ENCODE measurements at regions not wholly inside any gene's neighbourhood (a gene's known extent, or its start where the extent isn't known, plus 50 kb on each side); places are given as distances from the start of the nearest gene placed in this dataset.
"Not testable (repeated sequence)": the region's sequence is repeated elsewhere in the genome, so short reads cannot be mapped to it uniquely, and the experiment has no call there.

DNA sequence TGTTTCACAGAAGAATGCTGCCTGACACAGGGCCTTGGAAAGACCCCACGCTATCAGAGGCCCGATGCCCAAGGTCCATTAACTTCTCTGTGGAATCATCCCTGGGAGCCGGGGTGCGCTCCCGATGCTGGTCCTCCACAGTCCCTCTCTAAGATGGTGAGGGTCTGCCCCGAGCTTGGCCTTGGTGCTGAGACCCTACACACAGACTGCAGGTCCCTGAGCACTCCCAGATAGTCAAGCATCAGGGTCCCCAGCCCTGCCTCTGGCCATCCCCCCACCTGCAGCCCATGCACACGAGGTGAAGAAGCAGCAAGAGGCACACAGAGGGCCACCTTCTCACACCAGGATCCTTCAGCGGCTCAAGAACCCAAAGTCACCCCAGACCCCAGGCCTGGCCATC lies 263.3 kb downstream of the MYCN start:
- DNase-seq (ENCODE audit: low read depth) = no peak

DNA sequence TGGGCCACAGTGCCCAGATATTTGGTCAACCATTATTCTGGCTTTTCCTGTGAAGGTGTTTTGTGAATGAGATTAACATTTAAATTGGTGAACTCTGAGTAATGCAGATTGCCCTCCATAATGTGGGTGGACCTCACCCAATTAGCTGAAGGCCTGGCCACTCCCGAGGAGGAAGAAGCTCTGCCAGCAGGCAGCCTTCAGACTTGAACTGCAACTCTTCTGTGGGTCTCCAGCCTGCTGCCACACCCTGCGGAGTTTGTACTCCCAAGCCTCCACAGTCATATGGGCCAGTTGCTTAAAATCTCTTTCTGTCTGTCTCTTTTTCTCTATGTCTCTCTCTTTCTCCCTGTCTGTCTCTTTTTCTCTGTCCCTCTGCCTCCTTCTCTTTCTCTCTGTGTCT lies 262.7 kb downstream of the MYCN start:
- no peak for DNase-seq (ENCODE audit: low read depth)

DNA sequence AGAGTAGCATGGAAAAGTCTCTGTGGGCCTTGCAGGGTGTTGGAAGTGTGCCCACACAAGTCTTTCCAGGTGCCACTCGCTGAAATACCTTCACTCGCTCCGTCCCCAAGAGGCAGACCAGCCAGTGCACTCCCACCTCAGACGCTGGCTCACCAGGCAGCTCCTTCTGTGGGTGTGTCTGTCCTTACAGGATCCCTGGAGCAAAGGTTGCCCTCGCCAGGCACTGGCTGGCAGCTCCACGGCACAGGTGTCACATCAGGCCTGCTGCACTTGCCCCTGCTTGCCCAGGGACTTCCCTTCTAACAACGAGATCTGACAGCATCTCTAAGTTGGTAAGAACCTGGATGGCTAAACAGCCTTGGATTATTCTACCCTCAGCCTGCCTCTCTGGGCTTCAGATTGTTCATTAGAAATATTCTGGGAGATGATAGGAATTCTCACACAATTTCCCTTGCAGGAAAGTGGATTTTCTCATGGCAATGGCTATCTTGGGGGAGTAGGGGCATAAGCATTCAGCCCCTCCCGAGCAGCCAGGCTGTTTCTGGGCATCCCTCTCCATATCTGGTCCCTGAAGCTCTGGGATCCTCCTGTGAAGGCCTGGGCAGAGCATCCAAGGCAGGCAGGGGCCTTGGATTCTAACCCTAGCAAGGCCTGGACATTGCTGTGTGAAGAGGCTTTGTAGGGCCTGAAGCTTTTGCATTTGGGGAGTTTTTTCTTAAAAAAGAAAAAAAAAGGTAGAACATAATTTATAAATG lies 262.1 kb downstream of the MYCN start:
- DNase-seq (ENCODE audit: low read depth) = no peak

DNA sequence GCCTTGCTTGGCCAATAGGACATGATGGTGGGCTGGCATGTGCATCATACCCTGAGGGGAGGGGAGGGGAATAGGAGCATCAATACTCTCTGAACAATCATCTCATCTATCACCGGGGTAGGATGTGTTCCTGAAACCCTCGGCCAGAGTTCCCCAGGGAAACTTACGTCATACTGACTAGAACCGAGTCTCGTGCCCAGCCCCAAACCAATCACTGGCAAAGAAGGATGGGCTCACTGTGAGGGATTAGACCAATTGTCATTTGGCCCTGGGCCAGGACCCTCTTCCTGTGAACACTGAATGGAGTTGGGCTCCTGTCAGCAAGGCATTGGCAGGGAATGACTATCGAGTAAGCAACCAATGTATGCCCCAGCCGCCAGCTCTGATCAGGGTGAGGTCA lies 261.5 kb downstream of the MYCN start:
- DNase-seq (ENCODE audit: low read depth) = no peak

DNA sequence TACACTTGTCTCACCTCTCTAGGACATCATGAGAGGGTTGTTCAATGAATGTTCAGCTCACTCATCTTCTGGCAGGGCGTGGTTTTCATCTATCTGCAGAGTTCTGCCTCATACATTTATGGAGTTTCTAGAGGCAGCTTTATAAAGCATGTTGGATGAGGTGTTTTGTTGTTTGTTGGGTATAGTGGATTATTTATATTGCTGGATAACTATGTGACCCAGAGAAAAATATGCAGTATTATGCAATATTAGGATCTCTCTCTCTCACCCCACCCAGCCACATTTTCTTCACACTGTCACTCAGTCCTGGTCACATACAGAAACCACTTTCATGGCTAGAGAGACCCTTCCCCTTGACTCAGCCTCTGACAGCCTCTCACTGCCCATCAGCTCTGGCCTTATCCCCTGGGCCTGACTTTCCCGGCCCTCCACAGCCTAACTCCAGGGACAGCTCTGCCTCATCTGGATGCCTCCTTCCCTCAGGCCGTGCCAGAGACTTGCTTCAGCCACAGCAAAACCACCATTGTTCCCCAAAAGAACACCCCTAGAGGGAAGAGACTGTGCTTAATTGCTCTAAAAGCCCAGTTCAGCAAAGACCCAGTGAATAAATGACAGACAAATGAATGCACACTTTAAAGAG lies 260.3 kb downstream of the MYCN start:
- DNase-seq (ENCODE audit: low read depth) = no peak

DNA sequence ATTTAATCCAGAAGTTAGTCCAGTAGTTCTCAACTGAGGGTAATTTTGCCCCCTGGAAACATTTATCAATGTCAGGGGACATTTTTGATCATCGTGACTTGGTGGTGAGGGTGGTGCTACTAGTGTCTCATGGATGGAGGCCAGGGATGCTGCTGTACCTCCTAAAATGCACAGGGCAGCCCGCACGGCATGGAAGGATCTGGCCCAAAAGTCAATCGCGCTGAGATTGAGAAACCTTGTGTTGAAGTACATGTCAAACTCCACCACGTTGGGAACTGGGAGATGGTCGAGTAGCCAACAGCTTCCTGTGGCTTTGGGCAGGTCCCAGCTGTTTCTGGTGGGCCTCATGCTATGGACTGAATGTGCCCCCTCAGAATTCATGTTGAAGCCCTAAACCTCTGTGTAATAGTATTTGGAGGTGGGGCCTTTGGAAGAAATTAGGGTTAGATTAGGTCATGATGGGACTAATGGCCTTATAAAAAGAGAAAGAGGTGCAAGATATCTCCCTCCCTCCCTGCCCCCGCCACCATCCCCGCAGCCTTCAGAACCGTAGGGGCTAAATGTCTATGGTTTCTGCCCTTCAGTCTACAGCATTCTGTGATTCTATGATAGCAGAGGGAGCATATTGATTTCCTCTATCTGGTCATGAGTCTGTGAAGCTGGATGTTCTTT lies 259.7 kb downstream of the MYCN start:
- no peak for DNase-seq (ENCODE audit: low read depth)

DNA sequence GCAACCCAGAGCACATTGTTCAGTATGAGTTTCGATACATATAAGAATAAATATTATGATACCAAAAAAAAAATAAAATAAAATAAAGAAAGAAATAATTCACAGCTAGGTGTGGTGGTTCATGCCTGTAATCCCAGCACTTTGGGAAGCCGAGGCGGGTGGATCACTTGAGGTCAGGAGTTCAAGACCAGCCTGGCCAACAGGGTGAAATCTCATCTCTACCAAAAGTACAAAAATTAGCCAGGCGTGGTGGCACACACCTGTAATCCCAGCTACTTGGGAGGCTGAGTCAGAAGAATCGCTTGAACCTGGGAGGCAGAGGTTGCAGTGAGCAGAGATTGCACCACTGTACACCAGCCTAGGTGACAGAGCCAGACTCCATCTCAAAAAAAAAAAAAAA lies 258.9 kb downstream of the MYCN start:
- DNase-seq (ENCODE audit: low read depth) = not testable (repeated sequence)

DNA sequence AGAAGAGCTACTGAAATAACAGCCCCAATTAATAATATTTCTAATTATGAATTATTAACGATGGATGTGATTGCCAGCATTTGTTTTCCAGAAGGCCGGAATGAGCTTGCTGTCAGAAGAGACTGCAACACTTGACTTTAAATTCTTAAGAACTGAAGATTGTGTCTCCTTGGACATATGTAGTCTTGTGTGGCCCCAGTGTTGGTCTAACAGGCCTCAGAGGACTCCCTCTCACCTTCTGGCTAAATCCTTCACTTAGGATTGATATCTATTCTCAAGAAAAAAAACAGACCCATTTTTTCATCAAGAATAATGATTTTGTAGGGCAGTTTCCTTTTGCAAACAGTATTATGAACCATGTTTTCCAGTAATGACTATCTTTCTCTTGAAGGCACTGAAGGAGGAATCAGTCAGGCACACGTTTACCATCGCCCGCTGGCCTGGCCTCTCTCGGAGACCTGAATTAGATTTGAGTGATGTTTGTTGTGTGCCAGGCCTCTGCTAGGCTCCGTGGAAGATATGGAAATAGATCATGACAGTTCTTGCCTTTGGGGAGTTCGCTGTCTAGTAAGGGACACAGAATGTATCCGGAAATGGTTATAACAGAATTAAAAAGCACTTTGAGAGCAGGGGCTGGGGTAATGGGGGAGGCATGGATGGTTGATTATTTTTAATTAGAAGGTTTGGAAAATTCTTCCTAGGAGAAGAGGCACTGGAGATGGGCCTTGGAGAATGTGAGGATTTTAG lies 258.0 kb downstream of the MYCN start:
- DNase-seq (ENCODE audit: low read depth) = no peak

DNA sequence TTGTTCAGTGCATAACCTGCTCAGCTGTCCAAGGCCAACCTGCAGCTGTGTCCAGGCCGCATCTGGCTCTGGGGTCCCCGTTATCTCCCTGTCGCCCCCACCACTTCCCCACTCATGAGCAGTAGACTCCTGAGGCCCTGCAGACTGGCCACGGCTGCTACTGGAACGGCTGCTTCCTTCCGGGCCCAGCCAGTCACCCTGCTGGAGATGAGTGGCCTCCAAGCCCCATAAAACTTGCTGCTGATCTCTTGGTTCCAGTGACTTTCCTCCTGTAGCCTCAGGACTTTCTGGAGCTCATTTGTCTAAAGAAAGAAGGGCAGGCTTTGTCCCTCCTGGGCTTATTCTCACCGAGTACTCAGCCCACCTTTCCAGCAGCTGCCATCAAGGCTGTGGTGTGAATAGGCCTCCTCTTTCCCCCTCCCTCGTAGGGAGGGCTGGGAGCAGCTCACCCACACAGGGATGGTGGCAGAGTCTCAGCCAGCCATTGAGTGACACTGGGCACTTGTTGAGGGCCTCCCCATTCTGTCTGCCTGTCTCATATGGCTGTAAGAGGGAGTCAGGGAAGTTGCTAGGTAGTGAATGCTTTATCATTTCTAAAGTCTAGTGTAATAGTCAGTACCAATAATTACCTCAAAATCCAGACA lies 257.3 kb downstream of the MYCN start:
- DNase-seq (ENCODE audit: low read depth) = no peak

DNA sequence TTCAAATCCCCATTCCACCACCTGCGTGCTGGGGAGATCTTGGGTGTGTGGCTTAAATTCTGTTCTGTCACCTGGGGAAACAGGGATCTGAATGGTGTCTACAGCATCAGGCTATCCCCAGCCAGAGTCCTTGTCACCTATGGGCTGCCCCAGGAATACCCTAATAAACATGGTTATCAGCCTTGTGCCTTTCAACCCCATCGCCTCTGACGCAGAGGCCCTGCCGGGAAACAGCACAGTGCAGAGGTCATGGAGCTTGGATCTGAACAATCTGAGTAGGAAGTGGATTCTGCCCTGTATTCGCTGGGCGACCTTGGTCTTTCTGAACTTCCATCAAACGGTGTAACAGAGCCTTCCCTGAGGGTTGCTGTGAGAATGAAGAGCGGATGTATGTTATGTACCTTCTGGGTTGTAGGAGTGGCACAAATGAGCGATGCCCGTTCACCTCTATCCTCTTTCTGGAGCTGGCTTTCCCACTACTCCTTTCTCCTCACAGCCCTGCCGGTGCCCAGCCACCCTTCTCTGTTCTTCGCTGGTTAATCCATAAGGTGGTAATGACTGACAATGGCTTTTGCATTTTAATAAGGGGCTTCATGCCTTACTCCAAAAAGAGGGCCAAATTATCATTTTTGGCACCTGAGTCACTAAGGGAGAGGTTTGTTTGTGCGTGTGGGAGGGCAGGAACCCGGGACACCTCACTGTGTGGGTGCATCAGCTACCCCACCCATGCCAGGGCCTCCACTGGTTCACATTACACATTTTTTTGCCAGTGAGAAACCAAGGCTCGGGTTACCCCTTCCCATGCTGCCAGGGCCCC lies 256.5 kb downstream of the MYCN start:
- no peak for DNase-seq (ENCODE audit: low read depth)

DNA sequence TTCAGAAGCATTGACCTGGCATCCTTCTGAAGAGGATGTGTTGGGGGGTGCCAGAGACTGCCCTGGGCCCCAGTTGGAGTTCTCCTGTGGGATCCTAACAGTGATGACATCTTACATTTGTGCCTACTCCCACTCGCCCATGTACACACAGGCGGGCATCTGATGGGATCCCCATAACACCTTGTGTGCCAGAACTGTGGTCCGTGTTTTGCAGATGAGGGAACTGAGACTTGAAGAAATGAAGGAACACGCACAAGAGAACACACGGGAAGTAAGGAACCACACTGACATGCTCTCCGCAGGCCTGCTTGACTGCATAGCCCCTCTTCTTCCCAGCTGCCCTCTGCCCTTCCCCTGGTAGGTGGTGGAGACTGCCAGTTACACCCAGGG lies 255.3 kb downstream of the MYCN start:
- DNase-seq (ENCODE audit: low read depth) = no peak

DNA sequence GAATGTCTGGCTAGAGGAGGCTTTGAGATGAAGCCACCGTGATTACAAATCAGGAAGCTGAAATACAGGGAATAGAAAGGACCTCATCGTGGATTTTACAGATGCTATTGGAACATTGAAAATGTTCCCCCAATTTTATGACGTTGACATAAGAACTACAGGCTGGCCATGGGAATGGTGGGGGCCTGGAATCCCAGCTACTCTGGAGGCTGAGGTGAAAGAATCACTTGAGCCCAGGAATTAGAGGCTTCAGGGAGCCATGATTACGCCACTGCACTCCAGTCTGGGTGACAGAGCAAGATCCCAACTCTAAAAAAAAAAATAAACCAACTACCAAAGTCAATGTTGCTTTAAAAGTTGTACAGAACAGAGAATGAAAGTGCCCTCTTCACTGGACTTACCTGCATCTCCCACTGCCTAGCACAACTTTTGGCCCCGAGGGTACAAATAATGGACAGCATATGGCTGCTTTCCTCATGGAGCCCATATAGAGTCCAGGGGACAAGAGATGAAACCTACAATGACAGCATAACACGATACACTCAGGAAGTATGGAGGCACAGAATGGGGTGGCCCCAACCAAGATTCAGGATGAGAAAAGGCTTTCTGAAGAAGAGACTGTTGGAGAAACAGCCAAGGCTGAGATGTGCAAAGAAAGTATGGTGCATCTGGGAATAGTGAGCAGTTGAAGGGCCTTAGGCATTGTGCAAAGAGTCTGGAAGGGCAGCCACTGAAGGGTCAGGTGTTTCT lies 254.8 kb downstream of the MYCN start:
- no peak for DNase-seq (ENCODE audit: low read depth)

DNA sequence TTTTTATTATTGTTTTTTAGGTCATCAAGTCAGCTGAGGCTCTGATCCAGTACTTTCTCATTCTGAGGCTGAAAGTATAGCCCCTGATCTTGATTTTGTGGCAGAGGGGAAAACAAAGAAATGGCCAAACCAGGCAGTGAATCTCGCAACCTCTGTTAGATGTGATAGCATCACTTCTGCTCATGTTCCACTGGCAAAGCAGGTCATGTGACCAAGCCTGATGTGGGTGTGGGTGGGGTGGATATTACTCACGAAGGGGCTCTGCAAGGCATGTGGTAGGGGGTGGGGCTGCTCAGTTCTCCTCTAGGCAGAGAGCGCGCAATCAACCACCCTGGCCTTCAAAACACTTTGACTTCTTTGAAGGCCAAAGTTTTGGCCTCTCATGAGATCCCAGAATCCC lies 254.2 kb downstream of the MYCN start:
- no peak for DNase-seq (ENCODE audit: low read depth)

DNA sequence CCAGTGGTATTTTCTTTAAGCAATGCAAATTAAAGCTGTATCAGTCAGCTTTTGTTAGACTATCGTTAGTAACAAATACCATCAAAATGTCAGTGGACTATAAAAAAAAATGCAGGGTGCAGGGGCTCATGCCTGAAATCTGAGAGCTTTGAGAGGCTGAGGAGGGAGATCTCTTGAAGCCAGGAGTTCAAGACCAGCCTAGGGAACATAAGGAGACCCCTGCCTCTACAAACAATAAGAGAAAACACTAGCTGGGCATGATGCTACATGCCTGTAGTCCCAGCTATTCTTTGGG lies 253.7 kb downstream of the MYCN start:
- no peak for DNase-seq (ENCODE audit: low read depth)

DNA sequence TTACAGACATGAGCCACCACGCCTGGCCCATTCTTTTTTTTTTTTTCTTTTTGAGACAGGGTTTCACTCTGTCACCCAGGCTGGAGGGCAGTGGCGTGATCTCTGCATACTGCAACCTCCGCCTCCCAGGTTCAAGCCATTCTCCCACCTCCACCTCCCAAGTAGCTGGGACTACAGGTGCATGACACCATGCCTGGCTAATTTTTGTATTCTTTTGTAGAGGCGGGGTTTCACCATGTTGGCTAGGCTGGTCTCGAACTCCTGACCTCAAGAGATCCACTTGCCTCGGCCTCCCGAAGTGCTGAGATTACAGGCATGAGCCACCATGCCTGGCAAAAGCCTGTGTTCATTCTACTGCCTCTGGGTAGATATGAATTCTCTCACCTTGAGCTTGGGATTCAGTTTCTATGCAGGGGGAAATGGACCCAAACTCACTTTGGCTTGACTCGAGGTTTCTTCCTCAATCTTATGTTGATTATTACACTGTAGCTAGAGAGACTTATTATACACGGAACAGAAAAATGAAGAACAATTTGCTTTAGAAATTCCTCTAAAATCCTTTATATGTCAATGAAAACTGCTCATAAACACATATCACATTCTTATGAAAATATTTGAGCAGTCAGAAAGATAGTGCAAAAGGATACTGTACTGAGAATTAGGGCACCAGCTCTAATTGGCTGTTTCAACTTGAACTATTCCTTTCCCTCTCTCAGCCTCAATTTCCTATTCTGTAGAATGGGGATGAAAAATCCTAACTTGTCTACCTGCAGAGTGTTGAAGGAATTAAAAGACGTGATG lies 252.3 kb downstream of the MYCN start:
- DNase-seq (ENCODE audit: low read depth) = no peak

DNA sequence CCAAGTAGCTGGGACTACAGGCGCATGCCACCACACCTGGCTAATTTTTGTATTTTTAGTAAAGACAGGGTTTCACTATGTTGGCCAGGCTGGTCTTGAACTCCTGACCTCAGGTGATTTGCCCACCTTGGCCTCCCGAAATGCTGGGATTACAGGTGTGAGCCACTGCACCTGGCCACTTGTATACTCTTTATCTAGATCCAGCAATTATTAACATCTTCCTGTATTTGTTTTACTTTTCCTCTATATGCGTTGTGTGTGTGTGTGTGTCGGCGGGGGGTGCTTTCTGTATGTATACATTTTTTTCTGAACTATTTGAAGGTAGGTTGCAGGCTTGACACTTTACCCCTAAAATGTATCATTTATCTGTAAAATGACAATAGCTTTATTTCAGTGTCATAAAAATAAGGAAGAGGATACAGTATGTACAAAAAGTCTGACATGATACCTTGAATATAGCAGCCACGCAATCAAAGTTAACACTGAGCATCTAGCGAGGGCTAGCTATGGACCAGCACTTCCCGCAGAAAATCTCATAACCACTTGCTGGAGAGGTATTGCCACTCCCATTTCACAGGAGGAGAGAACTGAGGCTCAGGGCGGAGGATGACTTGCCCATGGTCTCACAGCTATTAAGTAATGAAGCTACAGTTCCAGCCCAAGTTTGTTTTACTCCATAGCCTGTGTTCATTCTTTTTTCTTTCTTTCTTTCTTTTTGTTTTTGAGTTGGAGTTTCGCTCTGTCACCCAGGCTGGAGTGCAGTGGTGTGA lies 251.3 kb downstream of the MYCN start:
- DNase-seq (ENCODE audit: low read depth) = no peak

DNA sequence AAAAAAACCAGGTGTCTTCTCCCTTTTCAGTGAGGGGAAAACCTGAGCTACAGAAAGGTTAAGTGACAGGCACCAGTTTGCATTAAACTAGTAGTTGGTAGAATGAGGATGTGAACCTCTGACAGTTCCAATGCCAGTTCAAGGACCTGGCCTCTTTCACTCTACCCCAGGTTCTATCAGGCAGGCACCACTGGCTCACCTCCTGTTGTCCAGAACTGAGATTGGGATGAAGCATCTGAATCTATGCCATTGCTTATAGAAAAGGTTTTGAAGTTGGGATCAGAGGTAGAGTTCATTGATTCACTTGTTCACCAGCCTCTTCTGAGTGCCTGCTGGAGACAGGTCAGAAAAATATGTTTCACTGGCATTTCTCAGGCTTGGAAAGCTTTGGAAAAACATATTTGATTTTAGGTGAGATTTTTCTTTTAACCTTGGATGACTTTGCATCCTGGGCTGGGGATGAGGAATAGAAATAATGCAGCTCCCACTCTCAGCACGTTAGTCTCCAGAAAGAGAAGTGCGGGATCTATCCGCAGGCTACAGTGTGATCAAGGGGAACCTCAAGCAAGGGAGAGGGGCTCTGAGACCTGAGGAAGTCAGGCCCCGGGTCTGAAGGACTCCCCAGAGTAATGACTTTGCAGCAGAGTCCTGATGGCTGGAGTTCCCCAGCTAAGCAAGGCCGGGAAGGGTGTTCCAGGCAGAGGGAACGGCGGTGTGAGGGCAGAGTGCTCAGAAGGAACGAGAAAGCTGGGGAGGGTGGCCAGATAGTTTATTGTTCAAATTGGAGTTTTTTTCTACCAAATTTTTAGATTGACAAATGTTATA lies 250.3 kb downstream of the MYCN start:
- DNase-seq (ENCODE audit: low read depth) = no peak

DNA sequence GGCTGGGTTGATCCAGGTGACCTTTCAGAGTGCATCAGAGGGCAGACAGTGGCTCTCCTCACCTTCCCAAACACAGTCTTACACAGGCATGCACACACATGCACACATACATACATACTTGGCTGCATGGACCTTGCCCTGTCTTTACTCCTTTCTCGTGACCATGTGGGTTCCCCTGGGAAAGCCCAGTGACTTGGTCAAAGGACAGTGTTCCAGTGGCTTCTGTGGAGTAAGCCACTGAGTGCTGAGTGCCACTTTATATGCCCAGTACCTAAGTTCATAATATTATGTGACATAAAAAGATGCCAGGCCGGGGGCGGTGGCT lies 249.4 kb downstream of the MYCN start:
- DNase-seq (ENCODE audit: low read depth) = no peak

Measured in activated T-helper 9 cell treated with anti-CD3 and anti-CD28 coated beads, Interleukin-2, amount 50 U/mL, for 16 hours (primary cell).